Suppressor macrophage (primary cell): ENCODE measurements at regions not wholly inside any gene's neighbourhood (a gene's known extent, or its start where the extent isn't known, plus 50 kb on each side); places are given as distances from the start of the nearest gene placed in this dataset.
"Not testable (repeated sequence)": the region's sequence is repeated elsewhere in the genome, so short reads cannot be mapped to it uniquely, and the experiment has no call there.

Experiments
- DNase-seq, 4 experiments: peaks; one replicate each; pipeline ENCODE4 v3.0.0-alpha.2; 2020 to 2022

DNA sequence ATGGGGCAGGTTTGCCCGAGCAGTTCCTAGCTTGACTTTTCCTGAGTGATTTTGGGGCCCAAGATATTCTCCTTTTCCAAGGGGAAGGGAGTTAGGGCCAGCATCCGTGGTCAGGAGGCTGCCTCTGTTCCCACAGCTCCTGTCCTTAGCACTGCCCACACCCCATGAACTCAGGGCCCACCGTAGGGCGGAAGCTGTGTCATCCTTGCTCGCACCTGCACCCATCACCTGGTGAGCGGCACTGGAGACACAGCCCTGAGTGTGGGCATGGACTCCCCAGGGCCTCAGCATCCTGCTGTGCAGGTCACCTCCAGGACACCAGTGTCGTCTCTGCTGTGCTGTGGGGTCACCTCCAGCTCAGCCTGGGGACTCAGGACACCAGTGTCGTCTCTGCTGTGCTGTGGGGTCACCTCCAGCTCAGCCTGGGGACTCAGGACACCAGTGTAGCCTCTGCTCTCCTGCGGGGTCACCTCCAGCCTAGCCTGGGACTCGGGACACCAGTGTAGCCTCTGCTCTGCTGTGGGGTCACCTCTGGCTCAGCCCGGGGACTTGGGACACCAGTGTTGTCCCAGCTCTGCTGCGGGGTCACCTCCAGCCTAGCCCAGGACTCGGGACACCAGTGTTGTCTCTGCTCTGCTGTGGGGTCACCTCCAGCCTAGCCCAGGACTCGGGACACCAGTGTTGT, 322.9 kb downstream of the ADGRD1 start:
- DNase-seq = no peak

DNA sequence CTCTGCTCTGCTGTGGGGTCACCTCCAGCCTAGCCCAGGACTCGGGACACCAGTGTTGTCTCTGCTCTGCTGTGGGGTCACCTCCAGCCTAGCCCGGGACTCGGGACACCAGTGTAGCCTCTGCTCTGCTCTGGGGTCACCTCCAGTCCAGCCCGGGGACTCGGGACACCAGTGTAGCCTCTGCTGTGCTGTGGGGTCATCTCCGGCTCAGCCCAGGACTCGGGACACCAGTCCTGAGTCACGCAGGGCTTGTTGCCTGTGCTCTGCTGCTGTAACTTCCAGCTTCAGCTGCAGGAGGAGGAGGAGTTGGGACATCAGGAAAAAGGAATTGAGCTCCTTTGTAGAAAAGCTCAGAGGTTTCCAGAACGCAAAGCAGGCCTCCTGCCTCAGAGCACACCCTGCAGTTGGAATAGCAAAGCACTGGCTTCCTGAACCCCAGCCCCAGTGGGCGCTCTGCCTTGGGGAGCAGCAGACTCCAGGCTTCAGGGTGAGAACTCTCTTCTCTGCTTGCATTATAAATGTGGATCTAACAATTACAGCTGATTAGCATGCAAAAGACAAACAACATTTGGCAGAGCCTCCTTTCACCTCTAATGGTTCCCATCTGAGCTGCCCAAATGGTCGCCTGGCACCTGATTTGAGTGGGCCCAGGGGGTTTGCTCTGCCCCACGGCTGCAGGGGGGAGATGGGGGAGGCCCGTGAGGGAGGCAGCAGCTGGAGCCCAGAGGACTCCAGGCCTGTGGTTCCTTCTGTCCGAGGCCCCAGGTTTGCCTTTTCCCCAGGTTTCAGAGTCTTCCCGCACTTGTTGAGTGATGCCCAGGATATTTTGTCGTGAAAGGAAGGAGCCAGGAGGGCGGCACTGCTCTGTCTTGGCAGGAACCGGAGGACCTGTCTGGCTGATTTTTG, 323.7 kb downstream of the ADGRD1 start:
- DNase-seq = not testable (repeated sequence)

DNA sequence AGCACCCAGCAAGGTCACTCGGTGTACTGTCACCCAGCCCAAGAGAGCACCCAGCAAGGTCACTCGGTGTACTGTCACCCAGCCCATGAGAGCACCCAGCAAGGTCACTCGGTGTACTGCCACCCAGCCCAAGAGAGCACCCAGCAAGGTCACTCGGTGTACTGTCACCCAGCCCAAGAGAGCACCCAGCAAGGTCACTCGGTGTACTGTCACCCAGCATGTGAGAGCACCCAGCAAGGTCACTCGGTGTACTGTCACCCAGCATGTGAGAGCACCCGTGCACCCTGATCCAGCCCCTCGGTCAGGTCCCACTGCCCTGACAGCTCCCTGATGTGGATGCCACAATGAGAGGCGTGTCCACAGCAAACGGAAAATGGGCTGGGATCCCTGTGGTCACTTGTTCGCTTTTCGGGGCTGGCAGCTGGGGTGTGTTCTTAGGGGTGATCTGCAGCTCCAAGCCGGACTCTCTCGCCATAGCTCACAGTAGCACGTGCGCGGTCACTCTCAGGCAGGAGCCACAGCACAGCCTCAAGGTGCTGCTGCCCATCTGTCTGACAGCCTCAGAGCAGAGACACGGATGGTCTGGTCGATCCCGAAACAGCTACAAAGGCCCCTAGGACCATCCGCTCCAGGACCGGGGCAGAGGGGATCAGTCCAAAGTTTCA, 324.9 kb downstream of the ADGRD1 start:
- not testable (repeated sequence) for DNase-seq

DNA sequence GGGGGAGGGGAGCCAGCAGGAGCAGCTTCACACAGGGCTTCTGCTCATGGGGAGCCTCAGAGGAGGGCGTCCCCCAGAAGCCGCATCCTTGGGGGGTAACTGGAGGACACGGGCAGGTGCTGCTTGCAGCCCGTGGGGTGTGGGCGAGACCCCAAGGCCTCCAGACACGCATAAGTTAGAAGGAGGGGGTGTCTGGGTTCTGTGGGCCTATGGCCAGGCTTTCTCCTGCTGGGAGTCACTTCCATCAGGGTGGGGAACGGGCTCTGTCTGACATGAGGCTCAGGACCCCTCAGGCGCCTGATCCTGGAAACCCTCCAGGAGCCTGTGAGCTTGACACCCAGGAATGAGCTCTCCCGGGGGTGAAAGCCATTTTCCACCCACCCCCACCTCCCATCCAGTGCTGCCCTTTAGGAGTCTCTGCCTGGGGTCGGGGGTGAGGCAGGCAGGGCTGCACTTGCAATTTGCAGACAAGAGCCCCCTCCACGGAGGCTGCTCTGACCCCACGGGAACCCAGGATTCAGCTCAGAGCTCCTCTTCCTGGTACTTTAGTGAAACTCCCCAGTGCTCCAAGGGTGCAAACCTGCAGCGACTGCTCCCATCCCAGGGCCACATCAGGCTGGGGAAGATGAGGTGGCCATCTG, 325.7 kb downstream of the ADGRD1 start:
- no peak for DNase-seq

DNA sequence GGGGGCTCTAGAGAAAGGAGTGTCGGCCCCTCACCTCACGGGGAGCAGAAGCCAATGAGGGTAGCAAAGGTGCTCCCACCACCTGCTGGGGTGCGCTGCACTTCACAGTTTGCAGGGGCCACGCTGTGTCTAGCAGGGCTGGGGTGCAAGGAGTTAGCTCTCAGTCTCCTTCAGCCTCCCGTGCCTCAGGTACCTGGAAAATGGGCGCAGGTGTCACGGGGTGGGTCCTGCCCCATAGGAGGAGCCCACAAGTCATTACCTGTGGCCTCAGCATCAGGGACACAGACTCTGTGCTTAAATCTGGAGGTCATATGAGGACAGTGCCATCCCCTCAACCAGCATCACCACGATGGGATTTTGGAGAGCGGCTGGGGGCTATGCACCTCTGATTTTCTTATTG, 326.7 kb downstream of the ADGRD1 start:
- no peak for DNase-seq

DNA sequence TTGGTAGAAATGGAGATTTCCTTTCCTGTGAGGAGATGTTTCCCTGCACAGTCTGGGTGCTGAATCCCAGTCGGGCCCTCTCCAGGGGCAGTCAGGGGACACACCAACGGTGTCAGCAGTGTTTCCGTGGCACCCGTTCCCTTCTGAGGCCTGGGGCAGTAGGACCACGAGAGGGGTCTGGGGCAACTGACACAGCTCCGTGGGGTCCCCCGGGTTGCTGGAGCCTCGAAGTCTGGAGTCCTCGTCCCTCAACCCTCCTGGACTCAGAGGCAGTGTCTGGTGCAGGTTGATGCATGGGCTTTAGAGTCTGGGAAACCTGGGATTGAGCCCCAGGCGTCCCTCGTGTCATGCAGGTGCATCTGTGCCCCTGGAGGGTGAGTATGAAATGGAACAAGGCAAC, 327.3 kb downstream of the ADGRD1 start:
- DNase-seq = no peak

DNA sequence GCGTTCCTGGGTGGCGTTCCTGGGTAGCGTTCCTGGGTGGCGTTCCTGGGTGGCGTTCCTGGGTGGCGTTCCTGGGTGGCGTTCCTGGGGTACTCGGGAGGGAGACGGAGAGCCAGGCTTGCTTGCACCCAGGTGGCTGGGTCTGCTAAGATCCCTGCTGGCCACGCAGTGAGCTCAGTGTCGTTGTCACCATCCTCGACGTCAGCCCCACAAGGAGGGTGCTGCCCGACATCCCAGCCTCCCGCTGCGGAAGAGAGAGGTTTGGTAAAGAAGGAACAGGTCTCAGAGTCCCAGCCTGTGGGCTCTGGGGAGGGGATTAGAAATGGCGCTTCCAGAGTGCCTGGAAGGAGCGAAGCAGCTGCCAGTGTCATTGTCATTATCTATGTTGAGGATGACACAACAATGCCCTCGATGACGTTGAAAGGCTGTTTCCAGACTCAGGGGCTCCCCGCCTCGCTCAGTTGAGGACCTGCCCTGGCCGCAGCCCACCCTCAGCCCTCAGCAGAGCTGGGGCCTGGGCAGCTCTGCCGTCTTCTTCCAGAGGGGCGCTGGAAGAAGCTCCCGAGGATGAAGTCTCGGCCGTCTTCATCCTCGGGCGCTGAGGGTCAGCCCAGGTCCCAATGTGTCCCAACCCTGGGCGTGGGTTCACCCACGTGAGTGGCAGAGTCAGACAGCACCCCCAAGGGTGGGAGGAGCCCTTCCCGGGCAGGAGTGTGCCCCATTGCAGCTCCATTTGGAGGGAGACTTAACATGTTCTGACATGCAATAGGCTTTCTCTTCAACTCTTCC, 328.8 kb downstream of the ADGRD1 start:
- no peak for DNase-seq

DNA sequence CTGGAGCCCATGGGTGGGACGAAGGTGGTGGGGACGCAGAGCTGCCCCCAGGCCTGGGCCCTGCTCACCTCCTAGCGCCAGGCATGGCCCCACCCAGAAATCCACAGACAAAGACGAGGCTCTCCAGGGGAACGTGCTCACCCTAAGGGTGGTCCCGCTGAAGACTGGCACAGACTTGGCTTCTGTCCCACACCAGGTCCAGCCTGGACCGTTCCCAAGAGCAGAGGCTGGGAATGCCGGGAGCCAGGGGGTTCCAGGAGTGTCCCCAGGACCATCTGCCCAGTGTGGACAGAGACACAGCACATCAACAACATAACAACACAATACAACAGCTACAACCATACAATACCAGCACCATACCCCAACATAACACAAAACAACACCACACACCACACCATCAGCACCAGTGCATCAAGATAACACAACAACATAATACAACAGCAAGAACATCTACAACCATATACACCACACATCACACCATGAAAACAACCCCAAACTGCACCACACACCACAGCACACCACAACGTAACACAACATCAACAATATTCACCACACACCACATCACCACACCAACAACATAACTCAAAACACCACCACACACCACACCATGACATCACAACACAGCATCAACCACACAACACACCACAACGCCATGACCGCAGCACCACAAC, 329.6 kb downstream of the ADGRD1 start:
- DNase-seq = no peak

DNA sequence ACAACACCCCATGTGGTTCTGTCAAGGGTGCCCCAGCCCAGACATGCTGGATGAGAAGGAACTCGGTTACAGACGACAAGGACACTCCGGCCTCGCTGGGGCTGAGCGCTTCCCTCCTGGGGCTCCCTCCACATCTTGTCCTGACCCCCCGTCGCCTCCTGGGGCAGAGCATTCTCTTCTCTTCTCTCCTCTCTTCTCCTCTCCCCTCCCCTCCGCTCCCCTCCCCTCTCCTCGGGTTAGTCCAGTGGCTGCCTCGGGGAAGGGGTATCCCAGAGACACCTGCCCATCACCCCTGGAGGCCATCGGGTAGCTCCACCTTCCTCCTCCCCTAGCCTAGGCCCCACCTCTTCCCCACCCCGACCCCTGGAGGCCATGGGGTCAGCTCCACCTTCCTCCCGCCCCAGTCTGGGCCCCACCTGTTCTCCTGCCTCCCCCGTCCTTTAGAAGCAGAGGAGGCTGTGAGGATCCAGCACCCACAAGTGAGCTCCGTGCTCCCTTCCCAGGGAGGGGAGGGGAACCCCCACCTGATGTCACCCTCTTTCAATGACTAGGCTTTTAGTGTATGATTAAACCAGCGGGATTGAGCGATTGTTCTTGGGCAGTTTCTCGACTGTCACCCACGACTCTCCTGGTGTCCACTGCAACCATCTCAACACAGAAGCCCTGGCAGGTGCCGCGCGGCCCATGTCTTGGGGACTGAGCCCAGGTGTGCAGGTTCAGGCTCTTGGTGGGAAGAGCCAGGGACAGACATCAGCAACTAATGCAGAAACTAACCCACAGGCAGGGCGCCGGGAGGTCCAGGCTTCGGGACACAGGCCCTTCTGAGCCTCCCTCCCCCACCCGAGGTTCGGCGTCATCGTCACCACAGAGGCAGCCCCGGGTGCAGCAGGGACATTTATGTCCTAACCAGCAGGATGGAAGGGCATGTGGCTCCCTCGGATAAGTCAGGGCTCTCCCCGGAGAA, 330.4 kb downstream of the ADGRD1 start:
- not testable (repeated sequence) for DNase-seq

DNA sequence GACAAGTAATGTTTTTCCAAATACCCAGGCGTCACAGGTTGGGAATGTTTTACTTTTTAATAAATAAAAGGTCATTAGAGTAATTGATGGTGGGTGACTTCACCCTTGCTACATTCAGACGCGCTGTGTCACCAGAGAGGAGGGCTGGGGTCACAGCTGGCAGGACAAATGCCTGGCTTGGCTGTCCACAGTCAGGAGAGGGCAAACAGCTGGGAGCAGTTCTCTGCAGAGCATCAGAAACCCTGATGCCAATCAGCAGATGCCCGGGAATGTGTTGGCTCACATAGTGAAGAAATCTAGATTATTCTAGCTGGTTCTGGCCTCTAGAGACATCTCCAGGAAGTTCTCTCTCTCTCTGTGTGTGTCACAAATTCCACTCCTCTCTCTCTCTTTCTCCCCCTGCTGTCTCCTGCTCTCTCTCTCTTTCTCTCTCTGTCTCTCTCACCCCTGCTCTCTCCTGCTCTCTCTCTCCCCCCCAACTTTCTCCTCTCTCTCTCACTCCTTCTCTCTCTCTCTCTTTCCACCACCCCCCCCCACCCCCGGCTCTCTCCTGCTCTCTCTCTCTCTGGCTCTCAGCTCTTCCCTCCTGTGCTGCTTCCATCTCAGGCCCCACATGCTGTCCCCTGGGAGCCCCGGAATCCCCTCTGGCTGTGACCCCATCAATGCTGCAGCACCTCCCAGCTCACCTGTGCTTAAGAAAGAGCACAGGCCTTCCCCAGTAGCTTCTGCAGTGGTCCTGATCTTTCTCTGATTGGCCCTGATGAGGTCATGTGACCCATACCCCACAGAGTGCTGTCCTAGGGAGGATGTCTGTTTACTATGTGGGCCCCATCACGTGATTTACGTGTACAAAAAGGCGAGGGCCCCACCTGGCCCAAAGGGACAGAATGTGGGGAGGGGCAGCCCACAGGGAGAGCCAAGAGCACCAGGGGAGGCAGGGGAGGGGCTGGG, 331.5 kb downstream of the ADGRD1 start:
- DNase-seq = not testable (repeated sequence)

DNA sequence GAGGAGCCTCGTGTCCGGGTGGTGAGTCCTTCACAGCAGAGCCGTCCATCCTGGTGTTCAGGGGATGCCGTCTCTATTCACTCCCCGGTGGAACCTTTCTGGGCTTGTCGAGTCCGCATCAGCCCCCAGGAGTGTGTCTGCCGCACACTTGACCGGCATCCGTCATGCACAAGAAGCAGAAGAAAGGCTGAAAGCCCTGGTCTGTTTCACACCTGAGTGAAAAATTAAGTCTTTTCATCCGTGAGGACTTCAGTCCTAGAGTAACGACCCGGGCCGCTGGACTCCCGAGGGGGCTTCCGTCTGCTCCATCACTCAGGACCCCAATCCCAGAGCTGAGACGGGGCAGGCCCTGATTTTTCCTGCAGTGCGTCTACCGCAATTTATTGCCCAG, 332.2 kb downstream of the ADGRD1 start:
- DNase-seq = not testable (repeated sequence)

DNA sequence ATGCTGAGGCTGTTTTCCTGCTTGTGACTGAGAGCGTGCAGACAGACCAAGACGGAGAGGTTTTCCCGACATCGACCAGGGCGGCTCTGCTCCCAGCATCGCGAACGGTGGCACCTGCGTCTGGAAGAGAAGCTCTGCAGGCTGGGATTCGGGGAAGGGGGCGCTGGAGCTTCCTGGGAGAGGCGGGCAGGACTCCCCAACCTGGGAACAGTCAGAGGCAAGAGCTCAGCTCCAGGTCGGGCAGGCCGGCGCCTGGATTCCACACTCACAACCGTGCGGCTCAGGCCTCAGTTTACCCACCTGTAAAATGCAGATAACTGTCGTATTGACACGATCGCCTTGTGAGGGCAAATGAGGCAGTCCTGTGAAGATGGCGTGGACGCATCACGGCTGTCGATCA, 332.6 kb downstream of the ADGRD1 start:
- DNase-seq = not testable (repeated sequence)

DNA sequence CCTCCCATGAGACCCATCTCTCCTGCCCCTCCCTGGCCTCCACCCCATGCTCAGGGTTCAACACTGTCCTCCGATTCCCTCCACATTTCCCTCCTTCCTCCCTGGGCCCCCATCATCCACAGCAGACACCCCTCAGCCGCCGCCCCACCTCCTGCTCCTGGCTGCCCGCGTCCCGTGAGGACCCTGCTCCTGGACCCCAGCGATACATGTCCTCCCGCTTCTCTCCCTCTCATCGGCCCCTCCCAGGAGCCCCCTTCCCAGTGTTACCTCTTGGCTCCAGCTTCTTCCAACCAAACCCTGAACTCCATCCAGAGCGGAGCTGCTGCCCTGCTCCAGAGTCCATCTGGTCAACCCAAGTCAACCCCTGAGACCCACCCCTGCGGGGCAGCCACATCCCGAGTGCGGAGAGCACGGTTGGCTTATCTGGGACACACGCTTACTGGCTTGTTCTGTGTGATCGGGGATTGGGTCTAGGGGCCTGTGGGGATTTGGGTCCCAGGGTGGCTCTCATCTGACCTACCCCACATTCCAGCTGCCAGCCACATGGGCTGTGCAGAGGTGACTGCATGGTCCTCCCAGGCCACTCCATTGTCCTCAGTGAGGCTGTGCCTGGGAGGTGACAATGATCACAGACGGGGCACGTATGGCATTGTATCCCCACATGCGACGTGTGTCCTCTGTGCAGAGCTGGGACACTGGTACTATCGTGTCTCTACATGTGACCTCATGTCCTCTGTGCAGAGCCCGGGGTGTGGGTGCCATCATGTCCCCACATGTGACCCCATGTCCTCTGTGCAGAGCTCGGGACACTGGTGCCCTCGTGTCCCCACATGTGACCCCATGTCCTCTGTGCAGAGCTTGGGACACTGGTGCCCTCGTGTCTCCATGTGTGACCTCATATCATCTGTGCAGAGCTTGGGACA, 333.6 kb downstream of the ADGRD1 start:
- DNase-seq = no peak

DNA sequence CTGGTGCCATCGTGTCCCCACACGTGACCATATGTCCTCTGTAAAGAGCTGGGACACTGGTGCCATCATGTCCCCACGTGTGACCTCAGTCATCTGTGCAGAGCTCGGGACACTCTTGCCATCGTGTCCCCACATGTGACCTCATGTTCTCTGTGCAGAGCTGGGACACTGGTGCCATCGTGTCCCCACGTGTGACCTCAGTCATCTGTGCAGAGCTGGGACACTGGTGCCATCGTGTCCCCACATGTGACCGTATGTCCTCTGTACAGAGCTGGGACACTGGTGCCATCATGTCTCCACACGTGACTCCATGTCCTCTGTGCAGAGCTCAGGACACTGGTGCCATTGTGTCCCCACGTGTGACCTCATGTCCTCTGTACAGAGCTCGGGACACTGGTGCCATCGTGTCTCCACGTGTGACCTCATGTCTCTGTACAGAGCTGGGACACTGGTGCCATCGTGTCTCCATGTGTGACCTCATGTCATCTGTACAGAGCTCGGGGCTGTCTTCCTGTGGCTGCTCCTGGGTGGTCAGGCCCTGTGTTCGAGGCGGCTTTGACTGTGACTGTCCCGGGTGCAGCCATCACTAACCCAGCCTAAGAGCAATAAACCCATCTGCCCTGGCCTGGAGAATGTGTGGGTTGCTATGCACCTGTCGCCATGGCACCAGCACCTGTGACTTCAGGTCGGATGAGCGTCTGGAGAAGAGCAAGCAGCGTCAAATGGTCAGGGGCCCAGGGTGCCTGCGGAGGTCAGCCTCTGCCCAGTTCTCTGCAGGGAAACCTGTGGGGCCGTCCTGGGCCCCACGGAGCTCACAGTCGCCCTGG, 334.4 kb downstream of the ADGRD1 start:
- DNase-seq = no peak

DNA sequence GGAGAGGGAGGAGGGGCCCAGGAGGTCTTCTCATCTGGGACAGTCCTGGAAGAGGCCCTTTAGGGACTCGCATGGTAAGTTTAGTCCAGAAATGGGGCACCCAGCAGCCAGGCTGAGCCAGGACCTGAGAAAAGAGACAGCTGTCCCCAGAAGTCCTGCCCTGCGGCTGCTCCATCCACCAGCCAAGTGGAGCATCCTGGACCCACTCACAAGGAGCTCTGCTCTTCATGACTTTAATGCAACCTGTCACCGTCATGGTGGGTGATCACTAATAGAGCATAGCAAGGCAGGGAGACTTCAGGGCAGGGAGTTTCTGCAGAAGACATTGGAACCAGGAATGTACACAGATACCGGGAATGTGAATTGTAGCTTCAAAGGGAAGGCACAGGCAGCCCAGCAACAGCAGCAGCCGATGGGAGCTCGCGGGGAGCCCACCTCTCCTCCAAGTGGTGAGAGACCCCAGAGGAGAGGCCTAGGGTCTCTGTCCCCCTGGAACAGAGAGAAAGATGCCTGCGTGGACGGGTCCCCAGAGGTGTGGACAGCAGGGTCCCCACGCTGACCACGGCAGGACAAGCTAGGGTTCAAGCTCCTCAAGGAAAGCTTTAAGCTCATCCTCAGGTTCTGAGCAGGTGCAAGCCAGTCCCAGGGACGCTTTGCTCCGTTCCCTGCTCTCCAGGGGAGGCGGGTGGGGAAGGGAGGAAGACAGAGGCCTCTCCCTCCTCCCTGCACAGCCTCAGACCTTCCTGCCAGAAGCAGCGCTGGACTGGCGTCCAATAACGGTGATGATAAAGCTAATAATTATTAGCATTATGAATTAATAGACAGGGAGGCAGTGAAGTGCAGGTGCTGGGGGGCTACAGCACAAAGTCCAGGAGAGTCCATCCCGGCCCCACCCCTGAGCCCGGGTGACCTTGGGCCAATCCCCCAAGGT, 335.3 kb downstream of the ADGRD1 start:
- not testable (repeated sequence) for DNase-seq

DNA sequence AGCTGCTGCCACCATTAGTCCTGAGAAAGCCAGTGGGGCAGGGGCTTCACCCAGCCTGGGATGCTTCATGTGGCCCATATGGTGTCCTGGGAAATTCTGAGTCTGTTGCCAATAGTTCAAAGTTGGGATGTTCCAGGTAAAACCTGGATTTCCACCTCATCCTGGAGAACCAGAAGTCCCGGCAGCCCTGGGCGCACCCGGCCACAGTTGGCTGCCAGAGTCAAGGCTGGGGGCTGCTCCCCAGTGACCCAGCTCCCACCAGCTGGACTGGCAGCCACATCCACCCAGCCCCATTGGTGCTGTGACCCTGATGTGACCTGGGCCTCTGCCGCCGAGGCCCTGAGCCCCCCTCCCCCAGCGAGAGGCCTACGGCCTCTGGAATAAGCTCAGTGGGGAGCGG, 336.1 kb downstream of the ADGRD1 start:
- not testable (repeated sequence) for DNase-seq
